HCT116 (cell line): ENCODE measurements at regions not wholly inside any gene's neighbourhood (a gene's known extent, or its start where the extent isn't known, plus 50 kb on each side); places are given as distances from the start of the nearest gene placed in this dataset.

Source experiments
- ATAC-seq: fragments of 200-7000 bp; cut with Tn5 transposase; 2 replicates; pipeline ENCODE4 v1.9.1; 2020; ENCODE audit warnings: mild to moderate bottlenecking, moderate library complexity
- BruUV-seq: library from RNA; stranded (reverse); fragments of 400-500 nt; replicated peaks from 2 replicates; lab custom pipeline; 2021; lab: Mats Ljungman, UMichigan
- CTCF ChIA-PET: fragments of 300-600 bp; sonication (Branson Sonifier 250); formaldehyde crosslinking; loops from one replicate; lab custom pipeline; 2021; ENCODE audit warnings: antibody characterized with exemption; lab: Charles Lee
- POLR2A ChIA-PET: fragments of 300-600, 350-600 bp; sonication (Branson Sonifier 250); formaldehyde crosslinking; loops from one replicate; lab custom pipeline; 2021; ENCODE audit warnings: antibody characterized with exemption; lab: Charles Lee
- RAD21 ChIA-PET, 2 experiments: fragments of 300-600 bp; sonication (Branson Sonifier 250); formaldehyde crosslinking; loops; one replicate each; lab custom pipeline; 2023; ENCODE audit warnings: low total read pairs in 2 of 2; ENCODE audit not compliant: uncharacterized antibody in 2 of 2, unreplicated experiment in 2 of 2, low non-redundant PET in 1 of 2; lab: Charles Lee
- DNase-seq: peaks from one replicate; pipeline ENCODE4 v3.0.0-alpha.2; 2010; ENCODE audit warnings: low read depth, low spot score
- H2AFZ ChIP-seq: fragments of 200-600 bp; shearing (Covaris generic), sonication (generic); 2 replicates; pipeline ENCODE4 v1.6.1; 2017; ENCODE audit warnings: low read depth, mixed run types, mixed read lengths, antibody characterized with exemption, low read length; ENCODE audit not compliant: poor library complexity, severe bottlenecking
- H3K27ac ChIP-seq: 2 replicates; pipeline ENCODE4 v1.5.1; 2012; ENCODE audit warnings: low read depth, low read length
- H3K27me3 ChIP-seq: fragments of 200-600 bp; sonication (generic); 2 replicates; pipeline ENCODE4 v1.6.1; 2016; ENCODE audit warnings: mixed run types, low read length, mixed read lengths; ENCODE audit not compliant: insufficient read depth
- H3K36me3 ChIP-seq, 2 experiments: fragments of 200-500 bp in 1 of 2; fragments of 200-600 bp in 1 of 2; sonication (Bioruptor generic) in 1 of 2; sonication (generic) in 1 of 2; 2 replicates each; pipeline versions ENCODE4 v1.5.1 to v1.6.1; 2014 to 2016; ENCODE audit warnings: low read length in 2 of 2, inconsistent platforms in 1 of 2, mixed read lengths in 1 of 2, mixed run types in 1 of 2; ENCODE audit not compliant: insufficient read depth in 2 of 2, control insufficient read depth in 1 of 2
- H3K4me1 ChIP-seq, 2 experiments: fragments of 200-600 bp in 1 of 2; sonication (generic) in 1 of 2; 2 replicates each; pipeline versions ENCODE4 v1.5.1 to v1.6.1; 2012 to 2017; ENCODE audit warnings: low read length in 2 of 2, inconsistent platforms in 1 of 2, mild to moderate bottlenecking in 1 of 2, mixed read lengths in 1 of 2, mixed run types in 1 of 2, moderate library complexity in 1 of 2; ENCODE audit not compliant: insufficient read depth in 2 of 2, control insufficient read depth in 1 of 2
- H3K4me2 ChIP-seq: fragments of 200-600 bp; sonication (generic); 2 replicates; pipeline ENCODE4 v1.6.1; 2017; ENCODE audit warnings: mixed run types, low read length, mixed read lengths
- H3K4me3 ChIP-seq, 2 experiments: fragments of 200-600 bp in 1 of 2; sonication (generic) in 1 of 2; replicated peaks in 1 of 2; 2 replicates each; pipeline ENCODE4 v1.5.1; 2011 to 2016; ENCODE audit warnings: low read length in 2 of 2, control low read depth in 1 of 2, low read depth in 1 of 2, mild to moderate bottlenecking in 1 of 2, mixed read lengths in 1 of 2, mixed run types in 1 of 2
- H3K79me2 ChIP-seq: fragments of 200-600 bp; sonication (generic); 2 replicates; pipeline ENCODE4 v1.6.1; 2017; ENCODE audit warnings: mild to moderate bottlenecking, mixed run types, low read length, moderate library complexity, mixed read lengths; ENCODE audit not compliant: insufficient read depth
- H3K9ac ChIP-seq: fragments of 200-600 bp; sonication (generic); 2 replicates; pipeline ENCODE4 v1.6.1; 2016; ENCODE audit warnings: low read length, mixed read lengths
- H3K9me2 ChIP-seq: fragments of 200-600 bp; sonication (generic), shearing (Covaris generic); 2 replicates; pipeline ENCODE4 v1.6.1; 2017; ENCODE audit warnings: mixed run types, mild to moderate bottlenecking, moderate library complexity; ENCODE audit not compliant: insufficient read depth
- H3K9me3 ChIP-seq, 2 experiments: fragments of 200-500 bp in 1 of 2; fragments of 200-600 bp in 1 of 2; sonication (Bioruptor generic) in 1 of 2; sonication (generic) in 1 of 2; 2 replicates each; pipeline ENCODE4 v1.6.1; 2014 to 2017; ENCODE audit warnings: low read length in 2 of 2, mixed read lengths in 2 of 2, inconsistent platforms in 1 of 2, low read depth in 1 of 2, mild to moderate bottlenecking in 1 of 2, mixed run types in 1 of 2, moderate library complexity in 1 of 2; ENCODE audit not compliant: control insufficient read depth in 1 of 2, insufficient read depth in 1 of 2
- H4K20me1 ChIP-seq: fragments of 200-600 bp; sonication (generic), shearing (Covaris generic); 2 replicates; pipeline ENCODE4 v1.6.1; 2017; ENCODE audit warnings: mixed run types, mild to moderate bottlenecking, moderate library complexity; ENCODE audit not compliant: insufficient read depth
- CBX3 ChIP-seq: IDR thresholded peaks from 2 replicates; pipeline ENCODE4 v1.6.1; 2012; ENCODE audit warnings: low read depth
- CEBPB ChIP-seq: IDR thresholded peaks from 2 replicates; pipeline ENCODE4 v1.6.1; 2012; ENCODE audit warnings: low read depth
- ELF1 ChIP-seq: IDR thresholded peaks from 2 replicates; pipeline ENCODE4 v1.6.1; 2012; ENCODE audit warnings: low read depth, borderline replicate concordance
- FOSL1 ChIP-seq: IDR thresholded peaks from 2 replicates; pipeline ENCODE4 v1.6.1; 2012; ENCODE audit warnings: low read depth
- POLR2AphosphoS5 ChIP-seq: IDR thresholded peaks from 2 replicates; pipeline ENCODE4 v1.6.1; 2011; ENCODE audit warnings: mild to moderate bottlenecking, low read depth, low read length, moderate library complexity
- RAD21 ChIP-seq: IDR thresholded peaks from 2 replicates; pipeline ENCODE4 v1.6.1; 2012; ENCODE audit warnings: low read depth, mild to moderate bottlenecking
- REST ChIP-seq: IDR thresholded peaks from 2 replicates; pipeline ENCODE4 v1.6.1; 2012; ENCODE audit warnings: low read depth
- SIN3A ChIP-seq: IDR thresholded peaks from 2 replicates; pipeline ENCODE4 v1.6.1; 2012; ENCODE audit warnings: low read depth
- SP1 ChIP-seq: IDR thresholded peaks from 2 replicates; pipeline ENCODE4 v1.6.1; 2012; ENCODE audit warnings: low read depth
- SRF ChIP-seq: IDR thresholded peaks from 2 replicates; pipeline ENCODE4 v1.6.1; 2012; ENCODE audit warnings: low read depth
- TCF7L2 ChIP-seq: IDR thresholded peaks from 2 replicates; pipeline ENCODE4 v1.7.0; 2011; ENCODE audit warnings: borderline replicate concordance, inconsistent platforms; ENCODE audit not compliant: insufficient read depth, insufficient read length; ENCODE audit errors: extremely low read depth
- ZNF274 ChIP-seq: fragments of 200-500 bp; sonication (Bioruptor generic); IDR thresholded peaks from 2 replicates; pipeline ENCODE4 v1.6.1; 2014; ENCODE audit warnings: mild to moderate bottlenecking, low read depth, low read length, inconsistent platforms
- intact Hi-C: fragments of 100-400 bp; cut with micrococcal nuclease; formaldehyde crosslinking; loops from 2 replicates; pipeline ENCODE4 v1.10.0; 2022

GRCh38 chr6:51250317-51250716 lies 431.6 kb downstream of the TFAP2B start:
- Histone ChIP-seq H3K36me3 (no peaks in the 10 kb centered on the region), H3K9ac (no peak overlapping the region), H3K27ac (no peak overlapping the region), H3K4me1 (no peaks in the 10 kb centered on the region), H3K79me2 (no peaks in the 10 kb centered on the region), H2AFZ (no peak overlapping the region), H3K27me3 (no peaks in the 10 kb centered on the region), H3K4me3 (no peak overlapping the region), H3K4me2 (no peak overlapping the region), H3K9me3 (peaks cover 7 to 10% of the 10 kb centered on the region in 2 experiments; a peak in 3 of 4 replicates), H4K20me1 (no peaks in the 10 kb centered on the region), H3K9me2 (no peaks in the 10 kb centered on the region)
- ChIA-PET RAD21 (no interaction called here), POLR2A (no interaction called here), CTCF (no interaction called here)
- DNase-seq: no peak
- intact Hi-C loops: no loop called here
- TF ChIP-seq SRF: no peak
- TF ChIP-seq ZNF274: no peak
- no peak for TF ChIP-seq TCF7L2
- TF ChIP-seq FOSL1: no peak
- TF ChIP-seq CEBPB: no peak
- no peak for TF ChIP-seq ELF1
- TF ChIP-seq CBX3: no peak
- TF ChIP-seq POLR2AphosphoS5: no peak
- no peak for TF ChIP-seq RAD21
- no peak for ATAC-seq
- no TSS peak for BruUV-seq

- Histone ChIP-seq H3K4me1 (no peaks in the 10 kb centered on the region), H3K4me2 (no peak overlapping the region), H3K36me3 (no peaks in the 10 kb centered on the region), H4K20me1 (no peaks in the 10 kb centered on the region), H3K27me3 (no peaks in the 10 kb centered on the region), H3K4me3 (no peak overlapping the region), H3K27ac (no peak overlapping the region), H3K9ac (no peak overlapping the region), H3K79me2 (no peaks in the 10 kb centered on the region), H3K9me3 (peaks cover 4 to 11% of the 10 kb centered on the region in 2 experiments; a peak in 2 of 4 replicates), H2AFZ (no peak overlapping the region), H3K9me2 (no peaks in the 10 kb centered on the region)
- ChIA-PET CTCF (no interaction called here), RAD21 (no interaction called here), POLR2A (no interaction called here)
- BruUV-seq: no TSS peak
- DNase-seq: no peak
- intact Hi-C loops: no loop called here
- TF ChIP-seq TCF7L2: no peak
- TF ChIP-seq SP1: no peak
- TF ChIP-seq REST: no peak
- TF ChIP-seq SIN3A: no peak
- TF ChIP-seq ELF1: no peak
- no peak for ATAC-seq
These were observed 439.3 kb downstream of the TFAP2B start for GRCh38 chr6:51257938-51258337.
